Esophagus muscularis mucosa (tissue), 4 donors: ENCODE measurements at regions not wholly inside any gene's neighbourhood (a gene's known extent, or its start where the extent isn't known, plus 50 kb on each side); places are given as distances from the start of the nearest gene placed in this dataset.

Experiments
- DNase-seq: peaks from one replicate; pipeline ENCODE4 v3.0.0-alpha.2; 2017; ENCODE audit errors: extremely low spot score
- H3K27ac ChIP-seq, 4 donors: fragments of 200-600 bp; sonication (generic); replicated peaks in 1 of 4; 1 replicate in 3 of 4; 2 replicates in 1 of 4; pipeline ENCODE4 v1.5.1; 2016 to 2019; ENCODE audit warnings: mild to moderate bottlenecking in 1 of 4
- H3K27me3 ChIP-seq, 4 donors: fragments of 200-600 bp; sonication (generic); one replicate each; pipeline versions ENCODE4 v1.5.1 to v1.6.0; 2016 to 2019
- H3K36me3 ChIP-seq, 4 donors: fragments of 200-600 bp; sonication (generic); one replicate each; pipeline ENCODE4 v1.5.1; 2016 to 2019
- H3K4me1 ChIP-seq, 4 donors: fragments of 200-600 bp; sonication (generic); one replicate each; pipeline ENCODE4 v1.5.1; 2016 to 2019
- H3K4me3 ChIP-seq, 4 donors: fragments of 200-600 bp; sonication (generic); 1 replicate in 2 of 4; 2 replicates in 2 of 4; pipeline ENCODE4 v1.5.1; 2016 to 2019; ENCODE audit warnings: mild to moderate bottlenecking in 4 of 4, moderate library complexity in 1 of 4
- H3K9me3 ChIP-seq, 4 donors: fragments of 200-600 bp; sonication (generic); 1 replicate in 3 of 4; 2 replicates in 1 of 4; pipeline ENCODE4 v1.5.1; 2016 to 2019
- EP300 ChIP-seq: sonication (generic); formaldehyde crosslinking; IDR thresholded peaks from one replicate; pipeline ENCODE4 v1.6.1; 2017; ENCODE audit warnings: antibody characterized with exemption
- POLR2A ChIP-seq: fragments of 450-650 bp; IDR thresholded peaks from one replicate; pipeline ENCODE4 v1.6.1; 2017; ENCODE audit warnings: antibody characterized with exemption, moderate library complexity, mild to moderate bottlenecking, low read depth
- POLR2AphosphoS5 ChIP-seq, 2 donors: sonication (generic); formaldehyde crosslinking; IDR thresholded peaks; one replicate each; pipeline ENCODE4 v1.6.1; 2017; ENCODE audit warnings: antibody characterized with exemption in 2 of 2
- WGBS: methylation state at CpG from one replicate; pipeline ENCODE4 v1.1.5; 2018; 5-methylcytosine and 5-hydroxymethylcytosine counted together
- intact Hi-C: fragments of 100-400 bp; cut with DNase I; formaldehyde crosslinking; loops from one replicate; pipeline ENCODE4 v1.15.1; 2023
- TF ChIP-seq, protein P1 (sequence below), 3 experiments: fragments of 200-600 bp in 2 of 3; fragments of 450-650 bp in 1 of 3; sonication (generic) in 2 of 3; IDR thresholded peaks; one replicate each; pipeline ENCODE4 v1.5.1; 2017 to 2019; ENCODE audit warnings: antibody characterized with exemption in 3 of 3, mild to moderate bottlenecking in 2 of 3, moderate library complexity in 1 of 3

DNA sequence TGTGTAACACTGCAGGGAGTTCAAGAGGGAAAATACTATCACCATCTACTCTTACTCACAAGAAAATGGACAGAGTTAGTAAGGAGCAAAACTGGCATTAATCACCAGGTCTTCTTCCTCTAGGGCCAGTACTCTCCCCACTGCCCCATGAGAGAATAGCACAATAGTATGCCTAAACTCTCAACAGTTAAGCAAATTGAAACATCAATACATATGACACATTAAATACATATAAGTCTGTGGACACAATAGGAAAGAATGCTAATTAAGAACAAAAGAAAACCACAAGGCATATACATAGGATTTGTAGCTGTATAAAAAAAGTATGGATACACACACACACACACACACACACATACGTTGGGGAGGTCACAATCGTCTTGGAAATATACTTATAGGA, 197.9 kb upstream of the BDNF start:
- DNase-seq: no peak
- WGBS: 84% methylated on average over 2 of the region's 2 CpGs
- H3K4me3 ChIP-seq: no peak overlapping the region
- H3K27me3 ChIP-seq: no peaks in the 10 kb centered on the region
- no peaks in the 10 kb centered on the region for H3K4me1 ChIP-seq
- no peaks in the 10 kb centered on the region for H3K36me3 ChIP-seq
- no peaks in the 10 kb centered on the region for H3K9me3 ChIP-seq
- intact Hi-C loops: no loop called here
- no peak for TF ChIP-seq POLR2AphosphoS5 (IDR thresholded peaks at IDR 0.05)
- no peak for TF ChIP-seq POLR2A
- TF ChIP-seq, protein P1, sequence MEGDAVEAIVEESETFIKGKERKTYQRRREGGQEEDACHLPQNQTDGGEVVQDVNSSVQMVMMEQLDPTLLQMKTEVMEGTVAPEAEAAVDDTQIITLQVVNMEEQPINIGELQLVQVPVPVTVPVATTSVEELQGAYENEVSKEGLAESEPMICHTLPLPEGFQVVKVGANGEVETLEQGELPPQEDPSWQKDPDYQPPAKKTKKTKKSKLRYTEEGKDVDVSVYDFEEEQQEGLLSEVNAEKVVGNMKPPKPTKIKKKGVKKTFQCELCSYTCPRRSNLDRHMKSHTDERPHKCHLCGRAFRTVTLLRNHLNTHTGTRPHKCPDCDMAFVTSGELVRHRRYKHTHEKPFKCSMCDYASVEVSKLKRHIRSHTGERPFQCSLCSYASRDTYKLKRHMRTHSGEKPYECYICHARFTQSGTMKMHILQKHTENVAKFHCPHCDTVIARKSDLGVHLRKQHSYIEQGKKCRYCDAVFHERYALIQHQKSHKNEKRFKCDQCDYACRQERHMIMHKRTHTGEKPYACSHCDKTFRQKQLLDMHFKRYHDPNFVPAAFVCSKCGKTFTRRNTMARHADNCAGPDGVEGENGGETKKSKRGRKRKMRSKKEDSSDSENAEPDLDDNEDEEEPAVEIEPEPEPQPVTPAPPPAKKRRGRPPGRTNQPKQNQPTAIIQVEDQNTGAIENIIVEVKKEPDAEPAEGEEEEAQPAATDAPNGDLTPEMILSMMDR (IDR thresholded peaks at IDR 0.05): no peak
- no peak for TF ChIP-seq EP300
- H3K27ac ChIP-seq: no peak overlapping the region

DNA sequence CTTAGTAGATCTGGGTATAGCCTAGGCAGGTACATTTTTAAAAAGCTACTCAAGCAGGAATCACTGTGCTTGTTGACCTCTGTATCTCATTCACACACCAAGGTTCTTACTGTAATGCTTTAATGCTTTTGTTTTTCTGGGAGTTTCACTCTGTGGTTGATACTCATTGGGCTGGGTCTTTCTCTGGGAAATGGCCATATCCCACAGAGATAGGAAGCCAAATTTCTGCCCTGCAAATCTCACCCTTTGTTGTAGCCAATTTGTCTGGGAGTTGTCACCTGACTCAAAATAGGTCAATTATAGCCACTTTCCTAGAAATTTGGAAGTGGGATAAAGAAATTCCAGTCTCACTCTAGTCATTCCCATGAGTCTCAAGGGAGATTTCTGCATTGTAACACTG, 195.8 kb upstream of the BDNF start:
- TF ChIP-seq EP300: no peak
- TF ChIP-seq, protein P1 (IDR thresholded peaks at IDR 0.05): no peak
- TF ChIP-seq POLR2AphosphoS5 (IDR thresholded peaks at IDR 0.05): no peak
- TF ChIP-seq POLR2A: no peak
- no peak overlapping the region for H3K27ac ChIP-seq
- H3K27me3 ChIP-seq: no peaks in the 10 kb centered on the region
- no peaks in the 10 kb centered on the region for H3K4me1 ChIP-seq
- intact Hi-C loops: no loop called here
- no peaks in the 10 kb centered on the region for H3K36me3 ChIP-seq
- H3K9me3 ChIP-seq: no peaks in the 10 kb centered on the region
- no peak overlapping the region for H3K4me3 ChIP-seq
- DNase-seq: no peak

DNA sequence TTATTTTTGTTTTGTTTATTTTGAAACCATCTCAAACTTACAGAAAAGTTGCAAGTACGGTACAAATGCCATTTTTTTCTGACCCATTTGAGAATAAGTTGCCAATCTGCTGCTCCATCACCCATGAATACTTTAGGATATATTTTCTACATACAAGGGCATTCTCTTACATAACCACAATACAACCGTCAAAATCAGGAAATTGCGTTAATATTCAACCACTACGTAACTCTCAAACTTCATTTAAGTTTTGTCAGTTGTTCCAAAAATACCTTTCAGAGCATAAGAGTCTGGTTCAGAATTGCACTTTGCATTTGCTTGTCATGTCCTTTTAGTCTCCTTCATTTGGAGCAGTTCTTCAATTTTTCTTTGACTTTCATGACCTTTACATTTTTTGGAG, 194.3 kb upstream of the BDNF start:
- Histone ChIP-seq H3K4me1 (no peaks in the 10 kb centered on the region), H3K9me3 (no peaks in the 10 kb centered on the region), H3K4me3 (no peak overlapping the region), H3K27ac (no peak overlapping the region), H3K36me3 (no peaks in the 10 kb centered on the region), H3K27me3 (no peaks in the 10 kb centered on the region)
- TF ChIP-seq POLR2AphosphoS5 (IDR thresholded peaks at IDR 0.05): no peak
- TF ChIP-seq EP300: no peak
- no peak for TF ChIP-seq POLR2A
- TF ChIP-seq, protein P1 (IDR thresholded peaks at IDR 0.05): no peak
- intact Hi-C loops: no loop called here
- WGBS: 61% methylated on average over 4 of the region's 4 CpGs
- DNase-seq: no peak

DNA sequence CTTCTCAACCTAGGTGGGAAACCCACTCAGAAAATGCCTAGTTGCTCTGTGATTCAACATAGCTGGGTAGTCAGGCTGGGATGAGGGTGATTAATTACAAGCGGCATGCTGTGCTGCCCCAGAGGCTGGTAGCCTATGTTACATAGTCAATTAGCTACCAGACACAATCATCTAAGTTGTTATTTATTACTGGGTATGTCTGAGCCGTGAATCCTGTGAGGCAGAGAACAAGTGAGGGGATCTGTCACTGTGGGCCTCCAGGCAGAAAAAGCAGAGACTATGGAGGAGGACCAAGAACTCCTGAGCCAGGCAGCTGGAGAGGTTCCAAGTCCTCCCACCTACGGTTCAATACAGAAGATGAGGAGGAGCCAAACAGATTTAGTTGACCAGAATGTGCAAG, 186.6 kb upstream of the BDNF start:
- TF ChIP-seq EP300 (no peak), POLR2A (no peak), POLR2AphosphoS5 (IDR thresholded peaks at IDR 0.05) (no peak)
- TF ChIP-seq, protein P1 (IDR thresholded peaks at IDR 0.05): no peak
- H3K27me3 ChIP-seq: no peaks in the 10 kb centered on the region
- H3K27ac ChIP-seq: no peak overlapping the region
- H3K4me3 ChIP-seq: no peak overlapping the region
- H3K9me3 ChIP-seq: no peaks in the 10 kb centered on the region
- DNase-seq: no peak
- intact Hi-C loops: no loop called here
- no peaks in the 10 kb centered on the region for H3K4me1 ChIP-seq
- 42% methylated on average over 3 of the region's 3 CpGs for WGBS
- no peaks in the 10 kb centered on the region for H3K36me3 ChIP-seq

DNA sequence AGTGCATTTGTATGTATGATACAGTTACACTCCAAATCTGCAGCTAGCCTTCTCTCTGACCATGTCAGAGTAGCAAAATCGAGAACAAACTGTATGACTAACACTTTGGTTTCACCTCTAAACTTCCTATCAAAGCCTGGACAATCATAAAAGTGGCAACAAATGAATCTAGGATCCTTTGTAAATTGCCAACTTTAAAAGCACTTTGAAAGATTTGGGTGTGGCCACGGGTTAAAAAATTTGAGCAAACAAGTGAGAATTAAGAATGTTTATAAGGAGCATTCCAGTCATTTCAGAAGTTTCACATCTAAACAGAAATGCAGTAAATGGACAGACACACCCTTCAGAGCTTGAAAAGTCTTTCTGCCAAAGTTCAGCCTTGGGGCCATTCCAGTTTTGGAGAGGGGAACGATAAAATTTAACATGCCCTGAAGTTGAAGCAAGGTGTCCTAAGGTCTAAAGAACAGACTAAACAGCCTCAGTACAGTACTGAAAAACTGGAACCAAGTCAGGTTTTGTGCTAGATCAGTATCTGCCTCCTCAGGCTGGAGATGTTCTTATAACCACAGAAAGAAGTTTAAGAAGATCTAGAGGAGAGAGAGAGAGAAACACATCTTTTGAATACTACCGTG, 181.9 kb upstream of the BDNF start:
- no peaks in the 10 kb centered on the region for H3K9me3 ChIP-seq
- TF ChIP-seq POLR2AphosphoS5 (IDR thresholded peaks at IDR 0.05) (no peak), POLR2A (no peak), EP300 (no peak)
- TF ChIP-seq, protein P1 (IDR thresholded peaks at IDR 0.05): no peak
- no peaks in the 10 kb centered on the region for H3K36me3 ChIP-seq
- no peak overlapping the region for H3K27ac ChIP-seq
- H3K4me1 ChIP-seq: no peaks in the 10 kb centered on the region
- H3K4me3 ChIP-seq: no peak overlapping the region
- DNase-seq: no peak
- WGBS: 78% methylated on average over 4 of the region's 4 CpGs
- H3K27me3 ChIP-seq: no peaks in the 10 kb centered on the region
- intact Hi-C loops: no loop called here
